HL-60 (cell line): ENCODE measurements at regions not wholly inside any gene's neighbourhood (a gene's known extent, or its start where the extent isn't known, plus 50 kb on each side); places are given as distances from the start of the nearest gene placed in this dataset.

Experiments
- POLR2AphosphoS5 ChIP-seq: IDR thresholded peaks from 2 replicates; pipeline ENCODE4 v1.6.1; 2012; ENCODE audit warnings: low read depth
- REST ChIP-seq: IDR thresholded peaks from 2 replicates; pipeline ENCODE4 v1.6.1; 2012; ENCODE audit warnings: low read depth; ENCODE audit not compliant: insufficient replicate concordance
- SPI1 ChIP-seq: IDR thresholded peaks from 2 replicates; pipeline ENCODE4 v1.6.1; 2012; ENCODE audit warnings: low read depth, mild to moderate bottlenecking, borderline replicate concordance
- TF ChIP-seq, protein P1 (sequence below): IDR thresholded peaks from one replicate; pipeline ENCODE4 v1.5.1; 2011; ENCODE audit warnings: low read length, control low read depth, inconsistent platforms; ENCODE audit not compliant: insufficient read depth

- TF ChIP-seq, protein P1, sequence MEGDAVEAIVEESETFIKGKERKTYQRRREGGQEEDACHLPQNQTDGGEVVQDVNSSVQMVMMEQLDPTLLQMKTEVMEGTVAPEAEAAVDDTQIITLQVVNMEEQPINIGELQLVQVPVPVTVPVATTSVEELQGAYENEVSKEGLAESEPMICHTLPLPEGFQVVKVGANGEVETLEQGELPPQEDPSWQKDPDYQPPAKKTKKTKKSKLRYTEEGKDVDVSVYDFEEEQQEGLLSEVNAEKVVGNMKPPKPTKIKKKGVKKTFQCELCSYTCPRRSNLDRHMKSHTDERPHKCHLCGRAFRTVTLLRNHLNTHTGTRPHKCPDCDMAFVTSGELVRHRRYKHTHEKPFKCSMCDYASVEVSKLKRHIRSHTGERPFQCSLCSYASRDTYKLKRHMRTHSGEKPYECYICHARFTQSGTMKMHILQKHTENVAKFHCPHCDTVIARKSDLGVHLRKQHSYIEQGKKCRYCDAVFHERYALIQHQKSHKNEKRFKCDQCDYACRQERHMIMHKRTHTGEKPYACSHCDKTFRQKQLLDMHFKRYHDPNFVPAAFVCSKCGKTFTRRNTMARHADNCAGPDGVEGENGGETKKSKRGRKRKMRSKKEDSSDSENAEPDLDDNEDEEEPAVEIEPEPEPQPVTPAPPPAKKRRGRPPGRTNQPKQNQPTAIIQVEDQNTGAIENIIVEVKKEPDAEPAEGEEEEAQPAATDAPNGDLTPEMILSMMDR, result no peak
- no peak for TF ChIP-seq POLR2AphosphoS5
- no peak for TF ChIP-seq REST
- TF ChIP-seq SPI1, result no peak
These were observed 218.9 kb upstream of the PHYHIPL start for GRCh38 chr10:58957517-58957916.
